MM.1S (cell line): ENCODE measurements at regions not wholly inside any gene's neighbourhood (a gene's known extent, or its start where the extent isn't known, plus 50 kb on each side); places are given as distances from the start of the nearest gene placed in this dataset.

Experiments
- EZH2 ChIP-seq: fragments of 300-600 bp; sonication (generic); optimal IDR thresholded peaks from 2 replicates; pipeline ENCODE3; 2017; ENCODE audit warnings: low read depth, mild to moderate bottlenecking, antibody characterized with exemption, low read length, mixed read lengths
- EZH2phosphoT487 ChIP-seq: fragments of 300-600 bp; sonication (generic); IDR thresholded peaks from 2 replicates; pipeline ENCODE4 v1.6.1; 2018; ENCODE audit warnings: antibody characterized with exemption, low read length
- TF ChIP-seq, protein P1 (sequence below): fragments of 300-600 bp; sonication (generic); IDR thresholded peaks from 2 replicates; pipeline ENCODE4 v1.5.1; 2016; ENCODE audit warnings: antibody characterized with exemption, low read length, mixed read lengths

DNA sequence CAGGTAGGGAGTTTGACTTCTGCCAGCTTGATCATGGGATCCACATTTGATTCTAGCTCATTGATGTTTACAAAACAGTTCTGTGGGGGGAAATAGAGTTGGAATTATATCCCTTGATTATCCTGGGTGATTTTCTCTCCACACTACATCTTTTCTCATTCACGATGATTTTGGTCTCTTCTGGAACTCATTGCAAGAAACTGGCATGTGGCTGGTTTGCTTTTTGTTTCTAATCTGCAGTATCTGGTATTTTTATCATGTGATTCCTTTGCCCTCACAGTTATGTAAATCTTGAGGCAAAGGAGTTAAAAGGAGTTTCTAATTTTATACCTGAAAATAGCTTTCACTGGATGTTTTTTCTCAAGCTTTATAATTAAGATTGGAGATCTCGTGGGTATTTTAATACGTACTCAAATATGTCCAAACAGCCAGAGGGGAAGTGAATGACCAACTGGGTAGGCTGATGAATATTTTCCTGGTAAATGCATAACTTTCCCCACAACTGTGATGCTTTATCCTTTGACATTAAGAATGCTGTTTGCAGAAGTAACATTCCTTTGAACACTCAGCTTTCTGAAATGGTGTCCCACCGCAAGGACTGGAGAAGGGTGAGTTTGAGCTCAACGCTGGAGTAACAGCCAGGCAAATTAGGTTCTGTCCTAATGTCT is 502.9 kb upstream of the ZEB2 start:
- TF ChIP-seq, protein P1, sequence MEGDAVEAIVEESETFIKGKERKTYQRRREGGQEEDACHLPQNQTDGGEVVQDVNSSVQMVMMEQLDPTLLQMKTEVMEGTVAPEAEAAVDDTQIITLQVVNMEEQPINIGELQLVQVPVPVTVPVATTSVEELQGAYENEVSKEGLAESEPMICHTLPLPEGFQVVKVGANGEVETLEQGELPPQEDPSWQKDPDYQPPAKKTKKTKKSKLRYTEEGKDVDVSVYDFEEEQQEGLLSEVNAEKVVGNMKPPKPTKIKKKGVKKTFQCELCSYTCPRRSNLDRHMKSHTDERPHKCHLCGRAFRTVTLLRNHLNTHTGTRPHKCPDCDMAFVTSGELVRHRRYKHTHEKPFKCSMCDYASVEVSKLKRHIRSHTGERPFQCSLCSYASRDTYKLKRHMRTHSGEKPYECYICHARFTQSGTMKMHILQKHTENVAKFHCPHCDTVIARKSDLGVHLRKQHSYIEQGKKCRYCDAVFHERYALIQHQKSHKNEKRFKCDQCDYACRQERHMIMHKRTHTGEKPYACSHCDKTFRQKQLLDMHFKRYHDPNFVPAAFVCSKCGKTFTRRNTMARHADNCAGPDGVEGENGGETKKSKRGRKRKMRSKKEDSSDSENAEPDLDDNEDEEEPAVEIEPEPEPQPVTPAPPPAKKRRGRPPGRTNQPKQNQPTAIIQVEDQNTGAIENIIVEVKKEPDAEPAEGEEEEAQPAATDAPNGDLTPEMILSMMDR, result no peak
- TF ChIP-seq EZH2 (no peak), EZH2phosphoT487 (no peak)
